HG03103 (cell line): ENCODE measurements at regions not wholly inside any gene's neighbourhood (a gene's known extent, or its start where the extent isn't known, plus 50 kb on each side); places are given as distances from the start of the nearest gene placed in this dataset.
"Not testable (repeated sequence)": the region's sequence is repeated elsewhere in the genome, so short reads cannot be mapped to it uniquely, and the experiment has no call there.

ENCODE experiments used
- ATAC-seq: cut with Tn5 transposase; IDR thresholded peaks from one replicate; pipeline ENCODE4 v1.9.1; 2021; ENCODE audit warnings: low read depth; ENCODE audit not compliant: unreplicated experiment

GRCh38 chr2:65766768-65767267 is 334.4 kb upstream of the SPRED2 start:
- no peak for ATAC-seq

DNA sequence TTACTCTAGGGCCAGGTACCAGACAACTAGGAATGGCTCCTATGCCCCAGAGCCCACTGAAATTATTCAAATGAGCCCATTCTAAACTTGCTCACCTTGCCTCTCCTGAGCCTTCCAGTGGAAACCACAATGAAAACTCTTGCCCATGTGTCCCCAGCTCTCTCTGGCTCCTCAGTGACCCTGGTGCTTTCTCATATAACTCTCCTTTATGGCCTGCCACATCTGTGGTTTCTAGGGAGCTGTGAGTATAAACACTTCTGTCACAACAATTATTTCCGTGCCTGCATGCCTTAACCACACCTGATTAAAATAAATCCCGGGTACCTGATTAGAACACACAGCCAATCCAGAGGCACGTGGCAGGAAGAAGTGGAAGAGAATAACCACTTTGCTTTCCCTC is 333.0 kb upstream of the SPRED2 start:
- ATAC-seq = no peak

DNA sequence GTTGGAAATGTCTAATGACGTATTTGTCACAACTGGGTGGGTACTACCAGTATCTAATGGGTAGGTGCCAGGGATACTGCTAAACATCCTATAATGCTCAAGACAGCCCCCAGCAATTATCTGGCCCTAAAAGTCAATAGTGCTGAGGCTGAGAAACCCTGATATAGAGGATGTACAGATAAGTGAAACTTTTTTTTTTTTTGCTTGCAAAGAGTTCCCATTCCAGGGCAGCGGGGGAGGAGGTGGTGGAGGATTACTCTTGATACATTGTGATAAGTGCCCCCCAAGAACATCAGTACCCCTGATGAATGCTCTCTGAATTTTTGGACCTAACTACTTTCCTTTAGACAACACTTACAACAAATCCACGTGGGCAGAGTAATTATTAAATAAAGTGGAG is 329.7 kb upstream of the SPRED2 start:
- no peak for ATAC-seq

GRCh38 chr2:65754219-65754618 is 321.8 kb upstream of the SPRED2 start:
- ATAC-seq = no peak

DNA sequence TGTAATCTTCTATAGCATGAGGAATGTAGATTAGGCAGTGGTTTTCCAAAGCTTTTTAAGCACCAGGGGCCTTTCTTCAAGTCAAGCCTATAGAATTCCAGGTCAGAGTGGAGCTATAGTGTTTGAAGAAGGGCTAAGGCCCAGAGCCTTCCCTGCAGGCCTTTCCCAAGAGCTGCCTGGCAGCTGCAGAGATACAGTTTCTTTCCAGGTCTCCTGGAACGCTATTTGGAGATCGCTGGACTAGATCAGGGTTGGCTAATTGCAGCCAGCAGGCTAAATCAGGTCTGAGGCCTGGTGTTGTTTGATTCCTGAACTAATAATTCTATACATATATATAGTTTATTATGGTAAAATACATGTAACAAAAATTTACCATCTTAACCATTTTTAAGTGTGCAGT is 319.0 kb upstream of the SPRED2 start:
- no peak for ATAC-seq

DNA sequence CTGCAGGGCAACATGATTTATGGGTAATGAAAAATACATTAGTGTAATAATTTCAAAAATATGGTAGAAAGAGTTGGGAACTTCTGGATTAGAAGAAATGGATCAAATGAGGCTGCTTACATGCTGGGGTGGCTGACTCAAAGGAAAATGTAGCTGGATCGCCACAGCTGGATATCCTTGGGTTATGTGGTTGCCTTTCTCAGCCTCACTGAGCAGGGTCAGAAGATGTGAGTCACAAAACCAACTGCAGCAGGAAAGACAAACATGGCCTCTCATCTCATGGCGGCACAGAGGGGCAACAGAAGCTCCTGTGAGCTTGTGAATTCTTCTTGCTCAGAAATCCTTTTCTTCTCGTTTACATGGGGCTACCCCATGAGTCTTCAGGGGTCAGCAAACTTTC is 317.1 kb upstream of the SPRED2 start:
- no peak for ATAC-seq

DNA sequence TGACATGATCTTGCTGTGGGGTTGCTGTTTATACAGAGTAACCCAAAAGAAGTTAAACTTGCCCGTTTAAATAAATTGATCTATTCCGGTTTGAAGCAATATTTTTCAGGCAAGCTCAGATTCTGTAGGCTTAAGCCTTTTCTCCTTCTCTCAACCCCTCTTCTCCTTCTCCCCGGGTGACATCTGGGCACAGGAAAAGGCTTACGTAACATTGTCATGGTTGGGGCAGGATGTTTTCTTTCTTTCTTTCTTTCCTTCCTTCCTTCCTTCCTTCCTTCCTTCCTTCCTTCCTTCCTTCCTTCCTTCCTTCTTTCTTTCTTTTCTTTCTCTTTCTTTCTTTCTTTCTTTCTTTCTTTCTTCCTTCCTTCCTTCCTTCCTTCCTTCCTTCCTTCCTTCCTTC is 315.5 kb upstream of the SPRED2 start:
- ATAC-seq = not testable (repeated sequence)

DNA sequence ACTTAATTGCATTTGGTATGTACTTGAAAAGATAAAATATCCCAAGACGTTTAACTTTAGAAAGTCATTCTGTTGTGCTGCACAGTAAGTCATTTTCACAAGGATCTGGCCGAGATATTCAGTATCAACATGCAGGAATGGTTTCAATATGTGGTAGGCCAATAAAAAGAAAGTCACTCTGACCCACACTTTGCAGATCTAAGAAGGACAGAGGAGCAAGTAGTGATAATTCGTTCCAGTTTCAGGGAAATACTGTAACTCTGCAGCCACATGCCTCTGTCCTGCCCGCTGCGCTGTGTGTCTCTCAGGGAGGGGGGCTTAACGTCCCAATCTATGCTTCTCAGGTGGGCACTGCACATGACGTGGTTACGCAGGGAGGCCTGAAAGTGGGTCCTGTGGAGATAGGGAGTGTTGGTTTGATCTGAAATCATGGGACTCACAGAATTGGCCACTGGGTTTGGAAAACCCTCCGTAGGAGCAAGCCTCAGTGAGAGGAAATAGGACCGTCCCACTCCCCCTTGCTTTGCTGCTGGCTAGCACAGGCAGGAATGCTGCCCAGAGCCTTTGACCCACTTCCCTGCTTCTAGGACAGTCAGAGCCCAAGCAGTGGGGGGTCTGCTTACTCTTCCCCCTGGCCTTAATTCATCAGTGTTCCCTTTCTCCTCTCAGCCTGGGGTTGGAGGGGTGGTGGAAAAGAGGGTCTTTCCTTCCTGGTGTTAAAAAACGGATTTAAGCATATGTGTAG is 314.7 kb upstream of the SPRED2 start:
- no peak for ATAC-seq

GRCh38 chr2:65744477-65745200 is 312.2 kb upstream of the SPRED2 start:
- ATAC-seq = no peak

- ATAC-seq = no peak
Measured at GRCh38 chr2:65742977-65743376, 310.6 kb upstream of the SPRED2 start.

DNA sequence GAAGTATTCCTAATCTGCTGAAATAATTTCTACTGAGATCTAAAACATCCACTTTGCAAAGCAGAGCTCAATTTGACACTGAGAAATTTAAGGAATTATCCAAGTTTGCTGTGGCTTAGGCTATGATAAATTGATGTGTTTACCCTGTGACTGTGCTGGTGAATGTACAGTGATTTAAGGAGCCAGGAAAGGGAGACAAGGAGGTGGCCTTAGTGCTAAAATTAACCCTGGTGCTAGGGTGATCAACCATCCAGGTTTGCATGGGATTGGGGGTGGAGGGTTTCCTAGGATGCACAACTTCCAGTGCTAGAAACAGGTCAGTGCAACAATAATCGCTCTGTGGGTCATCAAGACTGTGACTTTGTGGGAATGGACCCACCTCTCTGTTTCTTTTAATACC is 307.5 kb upstream of the SPRED2 start:
- no peak for ATAC-seq

DNA sequence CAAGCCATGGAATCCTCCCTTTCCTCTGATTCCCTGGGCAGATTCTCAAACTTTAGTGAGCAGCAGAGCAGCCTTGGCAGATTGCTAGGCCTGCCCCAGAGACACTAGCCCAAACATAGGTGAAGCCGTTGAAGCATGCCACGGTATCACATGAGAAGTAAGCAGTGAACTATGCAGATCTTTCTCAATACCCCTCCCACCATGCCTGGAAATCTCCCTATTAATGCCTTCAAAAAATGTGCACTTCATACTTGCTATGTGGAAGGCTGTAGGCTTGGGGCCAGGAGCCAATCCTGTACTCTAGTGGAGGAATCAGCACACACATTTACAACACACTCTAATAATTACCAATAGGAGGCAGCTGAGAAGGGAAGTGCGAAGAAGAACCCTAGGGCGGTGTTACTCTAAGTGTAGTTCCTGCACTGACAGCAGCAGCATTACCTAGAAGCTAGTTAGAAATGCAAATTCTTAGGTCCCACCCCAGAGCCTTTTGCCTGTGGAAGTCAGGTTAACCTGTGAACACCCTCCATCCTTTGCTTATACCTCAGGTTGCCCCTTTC is 305.1 kb upstream of the SPRED2 start:
- ATAC-seq = no peak

DNA sequence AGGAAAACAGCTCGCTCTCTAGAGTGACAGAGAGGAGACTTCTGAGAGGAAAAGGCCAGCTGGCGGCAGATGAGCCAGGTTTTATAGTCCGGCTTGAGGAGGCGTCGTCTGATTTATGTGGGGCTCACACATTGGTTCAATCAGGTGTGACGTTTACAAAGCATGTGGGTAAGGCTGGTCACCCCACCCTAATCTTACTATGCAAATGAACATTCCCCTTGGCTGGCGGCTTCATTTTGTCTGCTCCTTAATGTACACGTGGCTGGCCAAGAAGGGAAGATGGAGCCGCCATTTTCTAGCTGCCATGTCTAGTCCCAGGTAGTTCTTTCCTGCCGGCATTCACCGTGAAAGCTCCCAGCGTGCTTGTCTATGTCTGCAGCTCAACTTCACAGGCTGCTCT is 299.1 kb upstream of the SPRED2 start:
- ATAC-seq = no peak

GRCh38 chr2:65730186-65730585 is 297.8 kb upstream of the SPRED2 start:
- ATAC-seq = no peak

DNA sequence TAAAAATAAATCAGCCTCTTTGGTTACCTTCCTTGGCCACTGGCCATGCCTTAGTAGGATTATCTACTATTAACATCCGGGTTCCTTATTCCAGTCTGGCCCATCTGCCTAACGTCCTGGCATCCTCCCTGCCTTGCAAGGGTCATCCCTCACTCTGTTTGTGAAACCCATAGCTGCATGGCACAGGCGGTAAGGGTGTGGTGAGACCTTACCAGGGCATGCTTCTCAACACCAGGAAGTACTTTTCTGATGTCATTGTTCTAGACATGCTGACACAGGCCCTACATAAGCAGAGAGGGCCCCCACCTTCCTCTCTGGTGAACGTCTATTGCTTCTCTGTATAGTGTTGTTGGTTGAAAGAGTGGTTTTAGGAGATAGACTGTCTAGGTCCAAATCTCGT is 296.8 kb upstream of the SPRED2 start:
- ATAC-seq = no peak

DNA sequence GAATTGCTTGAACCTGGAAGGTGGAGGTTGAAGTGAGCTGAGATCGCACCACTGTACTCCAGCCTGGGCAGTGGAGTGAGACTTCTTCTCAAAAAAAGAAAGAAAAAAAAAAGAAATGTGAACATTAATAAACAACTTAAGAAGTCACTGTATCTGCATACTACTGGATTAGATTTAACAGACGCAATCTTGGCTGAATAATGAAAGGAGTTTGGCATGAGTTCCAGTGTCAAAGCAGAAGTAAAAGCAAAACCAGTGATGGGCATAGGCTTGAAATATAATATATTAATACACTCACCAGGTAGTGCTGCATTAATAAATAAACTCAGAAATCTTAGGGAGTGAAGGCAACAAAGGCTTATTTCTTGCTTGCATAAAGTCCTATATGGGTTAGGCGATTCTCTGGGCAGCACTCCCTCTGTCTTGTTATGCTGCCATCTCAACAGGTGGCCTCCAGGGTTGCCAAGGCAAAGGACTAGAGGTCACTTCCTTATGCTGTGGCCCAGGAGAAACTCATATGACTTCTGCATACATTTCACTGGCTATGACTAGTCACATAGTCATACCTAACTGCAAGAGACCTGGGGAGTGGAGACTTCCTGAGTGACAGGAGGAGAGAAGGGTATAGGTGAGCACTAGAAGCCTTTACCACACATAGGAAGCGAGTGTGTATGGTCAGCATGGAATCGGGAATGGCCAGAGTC is 296.2 kb upstream of the SPRED2 start:
- no peak for ATAC-seq

DNA sequence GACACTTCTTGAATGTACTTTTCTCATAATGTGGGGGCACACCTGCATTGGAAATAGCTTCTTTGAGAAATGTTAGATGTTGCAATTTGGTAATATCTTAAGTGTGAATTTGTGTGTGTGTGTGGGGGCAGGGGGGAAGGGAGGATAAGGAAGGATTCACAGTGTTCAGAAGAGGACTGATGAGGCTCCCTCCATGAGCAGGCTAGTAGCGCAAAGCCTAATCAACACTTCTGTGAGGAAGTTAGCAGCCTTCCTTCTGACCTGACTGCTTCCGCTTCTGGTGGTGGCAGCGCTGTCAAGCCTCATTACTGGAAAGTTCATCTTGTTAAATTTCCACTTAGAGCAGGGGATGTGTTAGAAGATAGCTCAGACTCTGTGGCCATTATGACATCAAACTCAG is 295.4 kb upstream of the SPRED2 start:
- ATAC-seq = no peak

- no peak for ATAC-seq
Measured at GRCh38 chr2:65727381-65727780, 295.0 kb upstream of the SPRED2 start.

DNA sequence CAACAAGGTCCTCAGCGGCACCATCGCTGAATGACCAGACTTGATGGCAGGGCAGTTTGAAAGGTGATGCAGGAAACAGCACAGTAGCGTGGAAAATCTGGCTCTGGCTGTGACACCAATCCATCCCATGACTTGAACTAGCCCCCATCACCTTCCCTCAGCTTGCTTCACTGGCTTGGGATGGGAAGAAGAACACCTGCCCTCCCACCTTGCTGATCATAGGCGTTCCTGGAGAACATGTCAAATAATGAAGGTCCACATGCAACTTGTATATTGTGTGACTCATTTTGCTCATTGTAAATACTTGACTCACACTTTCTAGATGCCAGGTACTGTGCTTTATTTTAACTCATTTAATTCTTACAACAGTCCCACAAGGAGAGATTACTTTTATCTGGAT is 292.4 kb upstream of the SPRED2 start:
- ATAC-seq = no peak

DNA sequence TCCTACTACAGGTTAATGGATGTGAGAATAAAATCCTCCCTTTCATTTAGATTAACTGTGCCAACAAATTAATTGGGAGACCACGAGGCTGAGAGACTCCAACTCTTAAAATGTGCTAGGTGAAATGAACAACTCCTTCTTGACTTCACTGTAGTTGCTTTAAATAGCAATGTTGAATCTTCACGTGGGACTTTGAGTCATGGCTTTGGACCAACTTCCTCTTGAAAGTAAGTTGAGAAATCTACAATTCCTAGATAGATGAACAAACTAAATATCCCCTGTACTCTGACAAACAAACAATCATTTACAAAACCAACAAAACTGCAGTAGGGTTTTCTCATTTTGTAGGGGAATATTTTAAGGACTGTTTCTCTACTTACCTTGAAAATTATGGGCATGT is 291.9 kb upstream of the SPRED2 start:
- ATAC-seq = no peak
